AG09319 (cell line): ENCODE measurements at regions not wholly inside any gene's neighbourhood (a gene's known extent, or its start where the extent isn't known, plus 50 kb on each side); places are given as distances from the start of the nearest gene placed in this dataset.

Experiments
- DNase-seq: peaks from one replicate; pipeline ENCODE4 v3.0.0-alpha.2; 2010; ENCODE audit warnings: low read depth; ENCODE audit errors: extremely low read depth
- TF ChIP-seq, protein P1 (sequence below): IDR thresholded peaks from 2 replicates; pipeline ENCODE4 v1.5.1; 2011; ENCODE audit warnings: low read depth, mild to moderate bottlenecking, inconsistent platforms, low read length, moderate library complexity

DNA sequence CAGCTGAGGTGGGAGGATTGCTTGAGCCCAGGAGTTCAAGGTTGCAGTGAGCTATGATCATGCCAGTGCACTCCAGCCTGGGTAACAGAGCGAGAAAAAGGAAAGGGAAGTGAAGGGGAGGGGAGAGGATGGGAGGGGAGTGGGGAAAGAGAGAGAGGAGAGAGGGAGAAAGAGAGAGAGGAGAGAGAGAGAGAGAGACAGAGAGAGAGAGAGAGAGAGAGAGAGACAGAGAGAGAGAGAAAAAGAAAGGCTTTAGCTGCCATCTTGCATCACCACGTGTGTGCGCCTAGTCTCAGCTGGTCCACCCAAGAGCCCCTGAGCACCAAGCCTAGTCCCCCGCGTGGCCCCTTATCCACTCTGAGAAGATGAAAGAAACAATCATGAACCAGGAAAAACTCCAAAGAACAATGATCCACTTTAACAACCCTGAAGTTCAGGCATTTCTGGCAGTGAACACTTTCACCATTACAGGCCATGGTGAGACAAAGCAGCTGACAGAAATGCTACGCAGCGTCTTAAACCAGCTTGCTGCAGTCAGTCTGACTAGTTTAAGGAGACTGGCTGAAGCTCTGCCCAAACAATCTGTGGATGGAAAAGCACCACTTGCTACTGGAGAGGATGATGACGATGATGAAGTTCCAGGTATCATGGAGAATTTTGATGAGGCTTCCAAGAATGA lies 115.5 kb upstream of the CDC42BPA start:
- DNase-seq, result no peak
- TF ChIP-seq, protein P1, sequence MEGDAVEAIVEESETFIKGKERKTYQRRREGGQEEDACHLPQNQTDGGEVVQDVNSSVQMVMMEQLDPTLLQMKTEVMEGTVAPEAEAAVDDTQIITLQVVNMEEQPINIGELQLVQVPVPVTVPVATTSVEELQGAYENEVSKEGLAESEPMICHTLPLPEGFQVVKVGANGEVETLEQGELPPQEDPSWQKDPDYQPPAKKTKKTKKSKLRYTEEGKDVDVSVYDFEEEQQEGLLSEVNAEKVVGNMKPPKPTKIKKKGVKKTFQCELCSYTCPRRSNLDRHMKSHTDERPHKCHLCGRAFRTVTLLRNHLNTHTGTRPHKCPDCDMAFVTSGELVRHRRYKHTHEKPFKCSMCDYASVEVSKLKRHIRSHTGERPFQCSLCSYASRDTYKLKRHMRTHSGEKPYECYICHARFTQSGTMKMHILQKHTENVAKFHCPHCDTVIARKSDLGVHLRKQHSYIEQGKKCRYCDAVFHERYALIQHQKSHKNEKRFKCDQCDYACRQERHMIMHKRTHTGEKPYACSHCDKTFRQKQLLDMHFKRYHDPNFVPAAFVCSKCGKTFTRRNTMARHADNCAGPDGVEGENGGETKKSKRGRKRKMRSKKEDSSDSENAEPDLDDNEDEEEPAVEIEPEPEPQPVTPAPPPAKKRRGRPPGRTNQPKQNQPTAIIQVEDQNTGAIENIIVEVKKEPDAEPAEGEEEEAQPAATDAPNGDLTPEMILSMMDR, result no peak

DNA sequence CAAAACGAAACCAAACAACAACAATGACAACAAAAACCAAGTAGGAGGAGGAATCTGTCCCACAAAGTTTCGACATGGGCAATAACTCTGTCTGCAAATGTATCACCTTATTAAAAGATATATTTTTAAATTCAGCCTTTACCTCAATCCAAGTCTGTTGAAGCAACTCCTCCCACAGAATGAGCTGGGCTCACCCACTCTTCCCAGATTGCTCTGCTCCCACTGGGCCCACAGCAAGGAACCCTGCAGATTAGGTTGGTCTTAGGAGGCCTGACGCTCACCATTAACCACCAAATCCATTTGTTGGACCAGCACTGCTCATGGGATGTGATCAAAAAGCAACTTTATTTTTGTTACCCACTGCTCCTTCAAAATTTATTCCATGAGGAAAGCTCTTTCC lies 114.7 kb upstream of the CDC42BPA start:
- TF ChIP-seq, protein P1, result no peak
- DNase-seq, result no peak

DNA sequence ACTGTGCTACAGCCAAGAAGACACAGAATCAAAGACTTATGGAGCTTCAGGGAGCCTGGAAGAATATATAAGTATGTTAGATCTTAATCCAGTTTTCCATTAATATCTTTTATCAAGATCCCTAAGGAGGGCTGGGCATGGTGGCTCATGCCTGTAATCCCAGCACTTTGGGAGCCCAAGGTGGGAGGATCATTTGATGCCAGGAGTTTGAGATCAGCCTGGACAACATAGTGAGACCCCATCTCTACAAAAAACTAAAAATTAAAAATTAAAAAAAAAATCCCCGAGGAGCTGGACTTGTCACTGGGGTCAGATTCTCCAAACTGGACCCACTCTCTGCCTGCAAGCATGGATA lies 113.9 kb upstream of the CDC42BPA start:
- TF ChIP-seq, protein P1, result no peak
- DNase-seq, result no peak

DNA sequence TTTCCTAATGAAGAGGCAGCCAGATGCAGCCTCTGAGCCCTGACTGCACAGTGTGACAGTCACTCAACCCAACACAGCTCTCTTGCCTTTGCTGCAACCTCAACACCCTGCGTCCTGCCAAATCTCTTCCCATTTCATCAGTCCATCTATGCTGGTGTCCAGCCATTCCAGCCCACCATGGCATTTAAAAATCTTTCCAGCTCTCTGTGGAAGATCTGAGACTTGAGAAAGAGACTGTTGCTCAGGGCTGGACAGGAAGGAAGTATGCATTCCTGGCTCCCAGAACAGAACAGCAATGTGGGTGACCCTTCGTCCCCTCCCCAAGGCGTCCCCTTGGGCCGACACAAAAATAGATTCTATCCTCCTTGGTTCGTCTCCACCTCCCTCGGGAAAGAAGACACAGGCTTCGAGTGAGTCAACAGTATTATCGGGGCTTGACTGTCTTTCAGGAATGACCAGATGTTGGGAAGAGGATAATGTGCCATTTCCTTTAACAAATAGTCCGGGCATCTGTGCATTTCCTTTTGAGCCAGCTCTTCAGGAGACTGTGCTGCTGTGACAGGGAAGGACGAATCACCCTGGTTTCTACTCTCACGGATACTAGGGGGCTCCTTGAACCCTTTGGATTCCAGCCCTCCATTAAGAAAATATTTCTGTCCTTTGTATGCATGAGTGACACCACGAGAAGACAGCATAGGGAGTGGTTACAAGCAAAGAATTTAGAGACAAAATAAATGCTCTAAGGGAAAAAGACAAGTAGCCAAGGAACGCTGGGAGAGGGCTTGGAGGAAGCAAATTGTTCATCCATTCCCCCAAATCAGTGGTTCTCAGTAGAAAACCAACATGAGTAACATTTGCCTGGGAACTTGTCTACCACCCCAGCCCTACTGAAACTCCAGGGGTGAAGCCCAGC lies 111.4 kb upstream of the CDC42BPA start:
- TF ChIP-seq, protein P1, result no peak
- DNase-seq, result no peak

DNA sequence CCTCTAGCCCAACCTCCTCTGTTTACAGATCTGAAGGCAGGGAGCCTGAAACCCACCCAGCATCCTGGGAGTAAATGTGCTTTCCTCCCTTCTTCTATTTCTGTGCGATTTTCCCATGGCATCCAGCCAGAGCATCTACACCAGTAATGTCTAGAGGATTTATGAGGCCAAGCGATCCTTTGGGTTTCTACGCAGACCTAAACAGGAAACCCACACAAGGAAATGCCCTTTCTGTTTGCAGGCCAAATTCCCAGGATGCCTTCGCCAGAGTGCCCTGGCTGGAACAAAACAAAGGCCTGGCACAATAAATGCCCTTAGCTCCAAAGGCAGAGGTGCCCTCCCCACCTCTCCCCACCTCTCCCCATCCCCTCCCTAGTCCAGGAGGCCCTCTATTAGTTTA lies 110.5 kb upstream of the CDC42BPA start:
- TF ChIP-seq, protein P1, result no peak
- no peak for DNase-seq

DNA sequence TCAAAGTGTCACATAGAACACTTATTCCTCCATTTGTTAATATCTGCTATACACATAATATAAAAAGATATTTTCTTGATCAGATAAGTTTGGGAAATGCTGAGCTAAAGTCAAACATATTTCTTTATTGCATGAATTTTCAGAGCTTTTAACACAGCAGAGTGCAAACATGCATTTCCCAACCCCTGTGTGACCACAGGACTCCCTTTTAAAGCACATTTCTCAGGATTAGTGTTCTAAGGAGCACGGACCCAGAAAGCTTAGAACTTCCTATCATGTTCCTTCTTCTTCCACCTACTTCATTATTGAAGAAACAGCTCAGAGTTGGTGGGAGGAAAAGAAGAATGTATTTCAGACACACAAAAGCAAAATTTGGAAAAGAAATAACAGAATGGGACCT lies 109.1 kb upstream of the CDC42BPA start:
- TF ChIP-seq, protein P1, result no peak
- no peak for DNase-seq

DNA sequence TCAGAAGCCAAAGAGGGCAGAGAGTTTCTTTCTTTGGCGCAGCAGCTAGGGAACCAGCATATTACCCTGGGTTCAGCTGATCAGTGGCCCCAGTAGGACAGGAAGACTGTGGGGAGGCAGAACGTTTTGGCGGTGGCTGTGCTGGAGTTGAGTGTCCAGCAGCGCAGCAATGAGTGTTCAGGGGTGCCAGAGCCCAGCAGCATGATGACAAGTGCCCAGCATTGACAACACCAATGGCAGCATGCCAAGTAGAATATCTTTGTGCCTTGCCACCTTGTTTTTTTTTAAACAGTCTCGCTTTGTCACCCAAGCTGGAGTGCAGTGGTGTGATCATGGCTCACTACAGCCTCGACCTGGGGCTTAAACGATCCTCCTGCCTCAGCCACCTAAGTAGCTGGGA lies 106.7 kb upstream of the CDC42BPA start:
- no peak for DNase-seq
- TF ChIP-seq, protein P1, result no peak
